ENCODE measurements at regions not wholly inside any gene's neighbourhood (a gene's known extent, or its start where the extent isn't known, plus 50 kb on each side); places are given as distances from the start of the nearest gene placed in this dataset.

GRCh38 chr11:93073508-93074280, 104.2 kb downstream of the MTNR1B start:
- Histone ChIP-seq H3K9me3 (replicated peaks; ENCODE audit: control insufficient read depth, insufficient read depth, low read depth, low read length) (no peaks in the 10 kb centered on the region), H3K4me1 (replicated peaks in 1 of 2; ENCODE audit: control insufficient read depth in 2 of 2, insufficient read depth in 2 of 2, low read length in 2 of 2) (no peaks in the 10 kb centered on the region), H4K20me1 (replicated peaks; ENCODE audit: control insufficient read depth, insufficient read depth, low read length) (no peaks in the 10 kb centered on the region), H3K9me1 (ENCODE audit: control insufficient read depth, insufficient read depth, low read length) (no peaks in the 10 kb centered on the region), H3K27ac (ENCODE audit: extremely low read depth, low read depth, low read length) (no peak overlapping the region), H3K27me3 (ENCODE audit: control insufficient read depth in 2 of 2, insufficient read depth in 2 of 2, low read length in 2 of 2) (no peaks in the 10 kb centered on the region), H2AFZ (ENCODE audit: low read depth, low read length) (no peak overlapping the region), H3K4me3 (no peak overlapping the region), H3K79me2 (ENCODE audit: control insufficient read depth, insufficient read depth, low read length) (no peaks in the 10 kb centered on the region), H3K36me3 (ENCODE audit: control insufficient read depth, insufficient read depth, low read length) (no peaks in the 10 kb centered on the region), H3K4me2 (ENCODE audit: insufficient read depth, low read length) (no peak overlapping the region), H3K9ac (ENCODE audit: insufficient read depth in 1 of 2, low read depth in 2 of 2, low read length in 2 of 2) (no peak overlapping the region)
- WGBS (ENCODE audit: insufficient coverage, low coverage, missing lambda C conversion rate) = 0% methylated on average over 3 of the region's 4 CpGs
- in situ Hi-C loops (cut with MboI) (loop anchor here (5.0 kb wide), 1 partner anchor 51 kb away; no protein-coding TSS in a partner anchor), intact Hi-C loops (cut with micrococcal nuclease) (no loop called here)
- FAIRE-seq (no peak), DNase-seq (ENCODE audit: extremely low read depth in 1 of 4, low spot score in 3 of 4) (no peak), ATAC-seq (no peak)
- BruUV-seq (replicated peaks) = no TSS peak
- ChIA-PET CTCF (ENCODE audit: low intra/inter-chr PET ratio) (no interaction called here), POLR2A (no interaction called here)
- TF ChIP-seq ZNF274 (IDR thresholded peaks at IDR 0.05; ENCODE audit: borderline replicate concordance, low read depth, low read length) = no peak
- TF ChIP-seq ILF3 (IDR thresholded peaks at IDR 0.05; ENCODE audit: borderline replicate concordance) = no peak
- no peak for TF ChIP-seq TSHZ1 (CRISPR knock-in tag; IDR thresholded peaks at IDR 0.05)
- no peak for TF ChIP-seq ZNF3 (CRISPR knock-in tag; IDR thresholded peaks at IDR 0.05)
- TF ChIP-seq ATF3 (IDR thresholded peaks at IDR 0.05) = no peak
- TF ChIP-seq ATF3 (CRISPR knock-in tag; conservative IDR thresholded peaks at IDR 0.05) = no peak
- no peak for TF ChIP-seq ZNF407 (IDR thresholded peaks at IDR 0.05; ENCODE audit: low read depth)
